Stimulated activated effector memory CD8-positive, alpha-beta T cell treated with anti-CD3 and anti-CD28 coated beads, Interleukin-12 subunit alpha, Interleukin-12 subunit beta, amount 100 ng/mL, for 72 hours (primary cell): ENCODE measurements at regions not wholly inside any gene's neighbourhood (a gene's known extent, or its start where the extent isn't known, plus 50 kb on each side); places are given as distances from the start of the nearest gene placed in this dataset.

Experiments used
- ATAC-seq: fragments of 150-1000 bp; cut with Tn5 transposase; 2 replicates; pipeline ENCODE4 v1.10.0; 2021
- DNase-seq, 2 donors: peaks; one replicate each; pipeline ENCODE4 v3.0.0; 2021 to 2022; ENCODE audit warnings: low spot score in 2 of 2
- H3K27ac Mint-ChIP-seq: one replicate; pipeline ENCODE4 v1.8.0; 2022; ENCODE audit warnings: mild to moderate bottlenecking, mixed read lengths
- H3K36me3 Mint-ChIP-seq: one replicate; pipeline ENCODE4 v1.8.0; 2022; ENCODE audit warnings: mild to moderate bottlenecking, mixed read lengths
- H3K4me1 Mint-ChIP-seq: one replicate; pipeline ENCODE4 v1.8.0; 2022; ENCODE audit warnings: mixed read lengths
- H3K4me3 Mint-ChIP-seq: one replicate; pipeline ENCODE4 v1.8.0; 2022; ENCODE audit warnings: mild to moderate bottlenecking, mixed read lengths
- H3K9me3 Mint-ChIP-seq: one replicate; pipeline ENCODE4 v1.8.0; 2022; ENCODE audit warnings: mixed read lengths

GRCh38 chr4:187268940-187269339, 545.3 kb upstream of the FAT1 start:
- DNase-seq (no peak), ATAC-seq (no peak)
- Mint-ChIP-seq H3K4me1 (no peaks in the 10 kb centered on the region), H3K9me3 (peaks cover 7% of the 10 kb centered on the region), H3K36me3 (no peaks in the 10 kb centered on the region), H3K27ac (no peak overlapping the region), H3K4me3 (no peak overlapping the region)

- no peaks in the 10 kb centered on the region for H3K36me3 Mint-ChIP-seq
- peaks cover 7% of the 10 kb centered on the region for H3K9me3 Mint-ChIP-seq
- H3K4me1 Mint-ChIP-seq, result no peaks in the 10 kb centered on the region
- ATAC-seq (no peak), DNase-seq (no peak)
- H3K27ac Mint-ChIP-seq, result no peak overlapping the region
- no peak overlapping the region for H3K4me3 Mint-ChIP-seq
Observed at GRCh38 chr4:187270154-187270553, 546.5 kb upstream of the FAT1 start.

GRCh38 chr4:187271848-187272247, 548.2 kb upstream of the FAT1 start:
- Mint-ChIP-seq H3K4me3 (no peak overlapping the region), H3K9me3 (peaks cover 5% of the 10 kb centered on the region), H3K4me1 (no peaks in the 10 kb centered on the region), H3K36me3 (no peaks in the 10 kb centered on the region), H3K27ac (no peak overlapping the region)
- ATAC-seq (no peak), DNase-seq (no peak)

GRCh38 chr4:187274153-187274552, 550.5 kb upstream of the FAT1 start:
- H3K9me3 Mint-ChIP-seq, result peaks cover 14% of the 10 kb centered on the region
- peaks cover 5% of the 10 kb centered on the region for H3K36me3 Mint-ChIP-seq
- H3K4me1 Mint-ChIP-seq, result no peaks in the 10 kb centered on the region
- DNase-seq, result no peak
- no peak for ATAC-seq
- no peak overlapping the region for H3K27ac Mint-ChIP-seq
- no peak overlapping the region for H3K4me3 Mint-ChIP-seq

GRCh38 chr4:187276736-187277408, 553.2 kb upstream of the FAT1 start:
- H3K4me1 Mint-ChIP-seq, result no peaks in the 10 kb centered on the region
- ATAC-seq (no peak), DNase-seq (no peak)
- H3K27ac Mint-ChIP-seq, result no peak overlapping the region
- H3K9me3 Mint-ChIP-seq, result peaks cover 17% of the 10 kb centered on the region
- no peak overlapping the region for H3K4me3 Mint-ChIP-seq
- peaks cover 5% of the 10 kb centered on the region for H3K36me3 Mint-ChIP-seq

GRCh38 chr4:187283201-187283955, 559.7 kb upstream of the FAT1 start:
- ATAC-seq, result no peak
- no peaks in the 10 kb centered on the region for H3K4me1 Mint-ChIP-seq
- DNase-seq, result no peak
- no peak overlapping the region for H3K4me3 Mint-ChIP-seq
- no peak overlapping the region for H3K27ac Mint-ChIP-seq
- H3K36me3 Mint-ChIP-seq, result no peaks in the 10 kb centered on the region
- H3K9me3 Mint-ChIP-seq, result peaks cover 11% of the 10 kb centered on the region

GRCh38 chr4:187286525-187286924, 562.9 kb upstream of the FAT1 start:
- Mint-ChIP-seq H3K27ac (no peak overlapping the region), H3K4me1 (no peaks in the 10 kb centered on the region), H3K9me3 (peaks cover 13% of the 10 kb centered on the region), H3K36me3 (no peaks in the 10 kb centered on the region), H3K4me3 (no peak overlapping the region)
- no peak for ATAC-seq
- no peak for DNase-seq

GRCh38 chr4:187289371-187289770, 565.7 kb upstream of the FAT1 start:
- H3K4me1 Mint-ChIP-seq, result no peaks in the 10 kb centered on the region
- peaks cover 12% of the 10 kb centered on the region for H3K9me3 Mint-ChIP-seq
- ATAC-seq (no peak), DNase-seq (no peak)
- no peak overlapping the region for H3K4me3 Mint-ChIP-seq
- H3K36me3 Mint-ChIP-seq, result no peaks in the 10 kb centered on the region
- no peak overlapping the region for H3K27ac Mint-ChIP-seq

GRCh38 chr4:187294861-187295260, 571.2 kb upstream of the FAT1 start:
- H3K9me3 Mint-ChIP-seq, result peaks cover 31% of the 10 kb centered on the region
- H3K4me1 Mint-ChIP-seq, result no peaks in the 10 kb centered on the region
- ATAC-seq (no peak), DNase-seq (no peak)
- no peak overlapping the region for H3K4me3 Mint-ChIP-seq
- H3K27ac Mint-ChIP-seq, result no peak overlapping the region
- H3K36me3 Mint-ChIP-seq, result no peaks in the 10 kb centered on the region

GRCh38 chr4:187301923-187302322, 578.3 kb upstream of the FAT1 start:
- Mint-ChIP-seq H3K36me3 (no peaks in the 10 kb centered on the region), H3K4me3 (no peak overlapping the region), H3K27ac (no peak overlapping the region), H3K9me3 (peaks cover 26% of the 10 kb centered on the region), H3K4me1 (no peaks in the 10 kb centered on the region)
- ATAC-seq (no peak), DNase-seq (no peak)

- no peaks in the 10 kb centered on the region for H3K4me1 Mint-ChIP-seq
- H3K4me3 Mint-ChIP-seq, result no peak overlapping the region
- H3K27ac Mint-ChIP-seq, result no peak overlapping the region
- no peaks in the 10 kb centered on the region for H3K36me3 Mint-ChIP-seq
- peaks cover 22% of the 10 kb centered on the region for H3K9me3 Mint-ChIP-seq
- no peak for DNase-seq
- no peak for ATAC-seq
Observed at GRCh38 chr4:187302457-187303150, 578.9 kb upstream of the FAT1 start.

- Mint-ChIP-seq H3K4me3 (no peak overlapping the region), H3K4me1 (no peaks in the 10 kb centered on the region), H3K27ac (no peak overlapping the region), H3K9me3 (peaks cover 17% of the 10 kb centered on the region), H3K36me3 (no peaks in the 10 kb centered on the region)
- DNase-seq (no peak), ATAC-seq (no peak)
Observed at GRCh38 chr4:187304133-187304532, 580.5 kb upstream of the FAT1 start.

GRCh38 chr4:187307131-187307530, 583.5 kb upstream of the FAT1 start:
- no peaks in the 10 kb centered on the region for H3K4me1 Mint-ChIP-seq
- no peaks in the 10 kb centered on the region for H3K36me3 Mint-ChIP-seq
- ATAC-seq, result no peak
- no peak overlapping the region for H3K4me3 Mint-ChIP-seq
- H3K27ac Mint-ChIP-seq, result no peak overlapping the region
- DNase-seq, result no peak
- peaks cover 13% of the 10 kb centered on the region for H3K9me3 Mint-ChIP-seq

- Mint-ChIP-seq H3K4me1 (no peaks in the 10 kb centered on the region), H3K27ac (no peak overlapping the region), H3K9me3 (peaks cover 20% of the 10 kb centered on the region), H3K36me3 (no peaks in the 10 kb centered on the region), H3K4me3 (no peak overlapping the region)
- ATAC-seq (no peak), DNase-seq (no peak)
Observed at GRCh38 chr4:187309456-187309855, 585.8 kb upstream of the FAT1 start.

- Mint-ChIP-seq H3K4me1 (no peaks in the 10 kb centered on the region), H3K4me3 (no peak overlapping the region), H3K27ac (no peak overlapping the region), H3K9me3 (peaks cover 13% of the 10 kb centered on the region), H3K36me3 (no peaks in the 10 kb centered on the region)
- DNase-seq, result no peak
- no peak for ATAC-seq
Observed at GRCh38 chr4:187312299-187312698, 588.6 kb upstream of the FAT1 start.

GRCh38 chr4:187317799-187318198, 594.1 kb upstream of the FAT1 start:
- ATAC-seq (no peak), DNase-seq (no peak)
- no peak overlapping the region for H3K4me3 Mint-ChIP-seq
- H3K9me3 Mint-ChIP-seq, result peaks cover 26% of the 10 kb centered on the region
- H3K36me3 Mint-ChIP-seq, result no peaks in the 10 kb centered on the region
- H3K4me1 Mint-ChIP-seq, result no peaks in the 10 kb centered on the region
- no peak overlapping the region for H3K27ac Mint-ChIP-seq
